GM23338 (cell line): ENCODE measurements at regions not wholly inside any gene's neighbourhood (a gene's known extent, or its start where the extent isn't known, plus 50 kb on each side); places are given as distances from the start of the nearest gene placed in this dataset.

Source experiments
- POLR2AphosphoS5 ChIP-seq: IDR thresholded peaks from 2 replicates; pipeline ENCODE4 v1.6.1; 2016; ENCODE audit warnings: antibody characterized with exemption, low read depth
- TF ChIP-seq, protein P1 (sequence below), 2 experiments: fragments of 200-600 bp in 1 of 2; sonication (generic) in 1 of 2; conservative IDR thresholded peaks; 2 replicates each; pipeline versions ENCODE4 v1.5.1 to v1.6.1; 2016 to 2017; ENCODE audit warnings: antibody characterized with exemption in 2 of 2, low read depth in 2 of 2, mild to moderate bottlenecking in 2 of 2, moderate library complexity in 1 of 2
- TF ChIP-seq, protein P2 (sequence below): IDR thresholded peaks from one replicate; pipeline ENCODE4 v1.6.1; 2018; ENCODE audit warnings: antibody characterized with exemption; ENCODE audit not compliant: unreplicated experiment

DNA sequence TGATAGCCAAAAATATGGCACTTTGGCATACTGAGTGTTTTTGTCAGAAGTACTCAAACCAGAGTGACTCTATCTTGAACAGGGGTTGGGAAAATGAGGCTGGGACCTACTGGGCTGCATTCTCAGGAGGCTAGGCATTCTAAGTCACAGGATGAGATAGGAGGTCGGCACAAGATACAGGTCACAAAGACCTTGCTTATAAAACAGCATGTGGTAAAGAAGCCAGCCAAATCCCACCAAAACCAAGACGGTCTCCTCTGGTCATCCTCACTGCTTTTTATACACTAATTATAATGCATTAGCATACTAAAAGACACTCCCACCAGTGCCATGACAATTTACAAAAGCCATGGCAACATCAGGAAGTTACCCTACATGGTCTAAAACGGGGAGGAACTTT, 985.1 kb downstream of the HACE1 start:
- TF ChIP-seq, protein P1, sequence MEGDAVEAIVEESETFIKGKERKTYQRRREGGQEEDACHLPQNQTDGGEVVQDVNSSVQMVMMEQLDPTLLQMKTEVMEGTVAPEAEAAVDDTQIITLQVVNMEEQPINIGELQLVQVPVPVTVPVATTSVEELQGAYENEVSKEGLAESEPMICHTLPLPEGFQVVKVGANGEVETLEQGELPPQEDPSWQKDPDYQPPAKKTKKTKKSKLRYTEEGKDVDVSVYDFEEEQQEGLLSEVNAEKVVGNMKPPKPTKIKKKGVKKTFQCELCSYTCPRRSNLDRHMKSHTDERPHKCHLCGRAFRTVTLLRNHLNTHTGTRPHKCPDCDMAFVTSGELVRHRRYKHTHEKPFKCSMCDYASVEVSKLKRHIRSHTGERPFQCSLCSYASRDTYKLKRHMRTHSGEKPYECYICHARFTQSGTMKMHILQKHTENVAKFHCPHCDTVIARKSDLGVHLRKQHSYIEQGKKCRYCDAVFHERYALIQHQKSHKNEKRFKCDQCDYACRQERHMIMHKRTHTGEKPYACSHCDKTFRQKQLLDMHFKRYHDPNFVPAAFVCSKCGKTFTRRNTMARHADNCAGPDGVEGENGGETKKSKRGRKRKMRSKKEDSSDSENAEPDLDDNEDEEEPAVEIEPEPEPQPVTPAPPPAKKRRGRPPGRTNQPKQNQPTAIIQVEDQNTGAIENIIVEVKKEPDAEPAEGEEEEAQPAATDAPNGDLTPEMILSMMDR (conservative IDR thresholded peaks at IDR 0.05; ENCODE audit: low read depth in 2 of 2), result no peak
- TF ChIP-seq POLR2AphosphoS5, result no peak
- TF ChIP-seq, protein P2, sequence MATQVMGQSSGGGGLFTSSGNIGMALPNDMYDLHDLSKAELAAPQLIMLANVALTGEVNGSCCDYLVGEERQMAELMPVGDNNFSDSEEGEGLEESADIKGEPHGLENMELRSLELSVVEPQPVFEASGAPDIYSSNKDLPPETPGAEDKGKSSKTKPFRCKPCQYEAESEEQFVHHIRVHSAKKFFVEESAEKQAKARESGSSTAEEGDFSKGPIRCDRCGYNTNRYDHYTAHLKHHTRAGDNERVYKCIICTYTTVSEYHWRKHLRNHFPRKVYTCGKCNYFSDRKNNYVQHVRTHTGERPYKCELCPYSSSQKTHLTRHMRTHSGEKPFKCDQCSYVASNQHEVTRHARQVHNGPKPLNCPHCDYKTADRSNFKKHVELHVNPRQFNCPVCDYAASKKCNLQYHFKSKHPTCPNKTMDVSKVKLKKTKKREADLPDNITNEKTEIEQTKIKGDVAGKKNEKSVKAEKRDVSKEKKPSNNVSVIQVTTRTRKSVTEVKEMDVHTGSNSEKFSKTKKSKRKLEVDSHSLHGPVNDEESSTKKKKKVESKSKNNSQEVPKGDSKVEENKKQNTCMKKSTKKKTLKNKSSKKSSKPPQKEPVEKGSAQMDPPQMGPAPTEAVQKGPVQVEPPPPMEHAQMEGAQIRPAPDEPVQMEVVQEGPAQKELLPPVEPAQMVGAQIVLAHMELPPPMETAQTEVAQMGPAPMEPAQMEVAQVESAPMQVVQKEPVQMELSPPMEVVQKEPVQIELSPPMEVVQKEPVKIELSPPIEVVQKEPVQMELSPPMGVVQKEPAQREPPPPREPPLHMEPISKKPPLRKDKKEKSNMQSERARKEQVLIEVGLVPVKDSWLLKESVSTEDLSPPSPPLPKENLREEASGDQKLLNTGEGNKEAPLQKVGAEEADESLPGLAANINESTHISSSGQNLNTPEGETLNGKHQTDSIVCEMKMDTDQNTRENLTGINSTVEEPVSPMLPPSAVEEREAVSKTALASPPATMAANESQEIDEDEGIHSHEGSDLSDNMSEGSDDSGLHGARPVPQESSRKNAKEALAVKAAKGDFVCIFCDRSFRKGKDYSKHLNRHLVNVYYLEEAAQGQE, result no peak
